Vagina (tissue), 2 donors: ENCODE measurements at regions not wholly inside any gene's neighbourhood (a gene's known extent, or its start where the extent isn't known, plus 50 kb on each side); places are given as distances from the start of the nearest gene placed in this dataset.

Experiments used
- DNase-seq, 2 donors: peaks; one replicate each; pipeline ENCODE4 v3.0.0-alpha.2; 2017; ENCODE audit errors: extremely low spot score in 2 of 2
- H3K27ac ChIP-seq: fragments of 200-600 bp; sonication (generic); one replicate; pipeline ENCODE4 v1.5.1; 2019
- H3K27me3 ChIP-seq: fragments of 200-600 bp; sonication (generic); one replicate; pipeline ENCODE4 v1.5.1; 2019
- H3K36me3 ChIP-seq, 2 donors: fragments of 200-600 bp; sonication (generic); one replicate each; pipeline ENCODE4 v1.5.1; 2017 to 2019
- H3K4me1 ChIP-seq: fragments of 200-600 bp; sonication (generic); one replicate; pipeline ENCODE4 v1.5.1; 2019
- H3K4me3 ChIP-seq, 2 donors: fragments of 200-600 bp; sonication (generic); 1 replicate in 1 of 2; 2 replicates in 1 of 2; pipeline ENCODE4 v1.5.1; 2016 to 2019
- H3K9me3 ChIP-seq: fragments of 200-600 bp; sonication (generic); one replicate; pipeline ENCODE4 v1.5.1; 2019
- CTCF ChIP-seq, 3 experiments: fragments of 450-650 bp in 2 of 3; fragments of 200-600 bp in 1 of 3; sonication (generic) in 1 of 3; IDR thresholded peaks; one replicate each; pipeline ENCODE4 v1.5.1; 2017 to 2019; ENCODE audit warnings: antibody characterized with exemption in 3 of 3, mild to moderate bottlenecking in 2 of 3, moderate library complexity in 2 of 3
- POLR2A ChIP-seq, 2 donors: fragments of 450-650 bp; IDR thresholded peaks; one replicate each; pipeline ENCODE4 v1.6.1; 2017; ENCODE audit warnings: antibody characterized with exemption in 2 of 2, mild to moderate bottlenecking in 2 of 2, moderate library complexity in 2 of 2
- POLR2AphosphoS5 ChIP-seq, 2 donors: sonication (generic); formaldehyde crosslinking; IDR thresholded peaks; one replicate each; pipeline ENCODE4 v1.9.0; 2017; ENCODE audit warnings: antibody characterized with exemption in 2 of 2, mild to moderate bottlenecking in 2 of 2, low read depth in 1 of 2; ENCODE audit not compliant: insufficient read depth in 1 of 2
- intact Hi-C: fragments of 100-400 bp; cut with DNase I; formaldehyde crosslinking; loops from one replicate; pipeline ENCODE4 v1.15.1; 2023

DNA sequence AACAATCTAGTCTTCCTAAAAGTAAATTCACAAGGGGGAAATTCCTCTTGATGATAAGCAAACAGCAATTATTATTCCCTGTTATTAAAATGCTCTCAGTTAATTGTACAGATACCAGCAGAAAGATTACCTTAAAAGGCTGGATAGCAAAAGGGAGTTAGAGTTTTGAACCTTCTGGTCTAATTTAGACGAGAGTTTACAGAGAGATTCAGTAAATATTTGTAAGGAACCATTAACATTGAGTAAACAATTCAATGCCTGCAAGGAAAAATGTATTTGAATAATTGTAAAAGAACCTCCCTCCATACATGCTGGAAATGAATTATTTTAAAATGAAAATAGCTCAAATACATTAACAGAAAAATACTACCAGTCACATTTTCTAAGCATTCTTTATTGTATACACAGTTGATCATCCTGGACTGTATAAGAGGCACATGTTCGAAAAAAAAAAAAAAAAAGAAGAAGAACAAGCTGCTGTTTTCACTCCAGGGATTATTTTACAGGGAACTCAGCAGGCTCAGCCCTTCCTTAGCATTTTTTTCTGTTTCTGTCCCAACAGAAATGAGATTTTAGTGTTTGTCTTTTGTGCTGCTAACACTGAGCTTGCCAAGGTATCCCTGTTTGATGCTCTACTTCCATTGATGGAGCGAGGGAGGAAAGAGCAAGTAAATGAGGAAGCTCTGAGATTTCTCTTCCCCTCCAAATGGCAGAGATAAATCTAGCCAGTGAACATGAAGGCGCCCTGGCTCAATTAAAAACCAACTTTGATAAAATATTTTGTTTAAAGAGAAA lies 141.1 kb downstream of the ENC1 start:
- intact Hi-C loops, result no loop called here
- Histone ChIP-seq H3K36me3 (no peaks in the 10 kb centered on the region), H3K4me1 (no peaks in the 10 kb centered on the region), H3K9me3 (no peaks in the 10 kb centered on the region), H3K4me3 (no peak overlapping the region), H3K27me3 (no peaks in the 10 kb centered on the region), H3K27ac (no peak overlapping the region)
- TF ChIP-seq CTCF (IDR thresholded peaks at IDR 0.05) (no peak), POLR2A (IDR thresholded peaks at IDR 0.05) (no peak), POLR2AphosphoS5 (IDR thresholded peaks at IDR 0.05; ENCODE audit: insufficient read depth in 1 of 2, low read depth in 1 of 2) (no peak)
- no peak for DNase-seq

DNA sequence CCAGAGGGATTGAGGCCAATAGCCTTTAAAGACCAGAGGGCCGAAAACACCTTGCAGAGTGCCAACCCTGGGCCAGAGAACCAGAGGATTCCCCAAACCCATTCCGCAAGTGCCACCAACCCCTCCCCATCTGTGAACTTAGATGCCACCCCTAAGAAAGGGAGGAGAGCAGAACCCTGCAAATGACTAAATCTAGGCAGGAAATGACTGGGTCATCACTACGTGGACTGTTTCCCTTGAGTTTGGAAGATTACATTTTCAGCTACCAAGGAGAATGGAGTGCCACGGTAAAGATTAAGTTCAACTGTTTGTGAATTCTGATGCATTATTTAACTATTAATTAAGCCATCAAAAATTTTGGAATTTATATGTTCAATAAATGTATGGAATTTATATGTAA lies 142.8 kb downstream of the ENC1 start:
- no peaks in the 10 kb centered on the region for H3K27me3 ChIP-seq
- DNase-seq, result no peak
- H3K9me3 ChIP-seq, result no peaks in the 10 kb centered on the region
- H3K4me3 ChIP-seq, result no peak overlapping the region
- no peak overlapping the region for H3K27ac ChIP-seq
- intact Hi-C loops, result no loop called here
- TF ChIP-seq CTCF (IDR thresholded peaks at IDR 0.05) (no peak), POLR2A (IDR thresholded peaks at IDR 0.05) (no peak), POLR2AphosphoS5 (IDR thresholded peaks at IDR 0.05; ENCODE audit: insufficient read depth in 1 of 2, low read depth in 1 of 2) (no peak)
- H3K4me1 ChIP-seq, result no peaks in the 10 kb centered on the region
- no peaks in the 10 kb centered on the region for H3K36me3 ChIP-seq

DNA sequence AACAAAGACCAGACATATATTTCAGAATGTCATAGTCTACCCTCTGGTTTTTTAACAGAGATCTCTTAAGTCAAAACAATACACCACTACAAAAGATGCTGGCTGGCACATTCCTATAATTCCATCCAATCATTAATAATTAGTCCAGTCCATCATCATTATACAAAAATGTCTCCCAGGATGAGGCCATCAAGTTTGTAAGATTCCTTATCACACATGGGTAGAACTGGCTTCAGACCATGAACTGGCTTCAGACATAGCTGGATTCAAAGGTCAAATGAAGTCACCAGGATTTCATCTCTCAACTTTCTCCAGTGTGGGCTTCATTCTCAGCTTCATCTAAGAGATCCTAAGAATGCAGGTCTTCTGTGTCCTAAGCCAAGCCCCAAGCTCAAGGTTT lies 147.1 kb downstream of the ENC1 start:
- DNase-seq, result no peak
- Histone ChIP-seq H3K27ac (no peak overlapping the region), H3K9me3 (no peaks in the 10 kb centered on the region), H3K4me3 (no peak overlapping the region), H3K27me3 (no peaks in the 10 kb centered on the region), H3K4me1 (no peaks in the 10 kb centered on the region), H3K36me3 (no peaks in the 10 kb centered on the region)
- no peak for TF ChIP-seq POLR2AphosphoS5 (IDR thresholded peaks at IDR 0.05; ENCODE audit: insufficient read depth in 1 of 2, low read depth in 1 of 2)
- no peak for TF ChIP-seq POLR2A (IDR thresholded peaks at IDR 0.05)
- no peak for TF ChIP-seq CTCF (IDR thresholded peaks at IDR 0.05)
- intact Hi-C loops, result no loop called here

DNA sequence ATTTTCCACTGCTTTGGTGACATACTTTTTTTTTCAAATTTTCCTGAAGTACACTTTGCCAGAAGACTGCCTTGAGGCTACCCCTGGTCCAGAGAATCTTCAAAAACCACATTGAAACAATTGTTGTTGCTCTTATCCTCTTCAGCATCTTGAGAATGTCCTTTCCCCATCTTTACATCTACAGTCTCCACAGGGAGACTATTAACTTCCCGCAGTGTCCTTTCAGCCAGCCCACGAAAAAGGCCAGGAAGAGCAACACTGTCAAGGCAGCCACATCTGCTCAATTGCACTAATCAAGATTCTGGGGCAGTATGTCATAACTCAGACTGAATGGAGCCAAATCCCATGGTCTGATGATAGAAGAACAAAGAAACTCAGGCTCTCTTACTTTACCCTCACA lies 148.3 kb downstream of the ENC1 start:
- H3K9me3 ChIP-seq, result no peaks in the 10 kb centered on the region
- no peak overlapping the region for H3K27ac ChIP-seq
- TF ChIP-seq POLR2AphosphoS5 (IDR thresholded peaks at IDR 0.05; ENCODE audit: insufficient read depth in 1 of 2, low read depth in 1 of 2) (no peak), POLR2A (IDR thresholded peaks at IDR 0.05) (no peak), CTCF (IDR thresholded peaks at IDR 0.05) (no peak)
- no peaks in the 10 kb centered on the region for H3K27me3 ChIP-seq
- intact Hi-C loops, result no loop called here
- H3K36me3 ChIP-seq, result no peaks in the 10 kb centered on the region
- H3K4me1 ChIP-seq, result no peaks in the 10 kb centered on the region
- H3K4me3 ChIP-seq, result no peak overlapping the region
- DNase-seq, result no peak

DNA sequence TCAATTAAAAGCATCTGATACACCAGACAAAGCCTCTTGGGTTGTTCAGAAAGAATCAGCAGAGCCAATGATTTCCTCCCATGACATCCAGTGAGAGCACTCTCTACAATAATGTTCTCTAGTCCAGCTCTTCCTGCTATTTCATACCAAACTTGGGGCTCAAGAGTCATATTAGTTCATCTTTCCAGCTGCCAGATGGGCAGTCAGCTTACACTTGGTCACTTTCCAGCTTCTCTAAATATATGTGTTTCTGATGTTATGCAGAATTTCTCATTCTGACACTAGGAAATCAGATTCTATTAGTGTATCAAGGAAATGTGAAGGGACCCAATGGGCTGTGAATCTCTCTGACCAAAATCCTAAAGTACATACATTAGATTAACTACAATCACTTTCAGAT lies 148.9 kb downstream of the ENC1 start:
- intact Hi-C loops, result no loop called here
- no peaks in the 10 kb centered on the region for H3K36me3 ChIP-seq

More for the DNA sequence above, 148.9 kb downstream of the ENC1 start:
- H3K4me3 ChIP-seq, result no peak overlapping the region
- H3K27ac ChIP-seq, result no peak overlapping the region
- H3K27me3 ChIP-seq, result no peaks in the 10 kb centered on the region
- no peaks in the 10 kb centered on the region for H3K4me1 ChIP-seq
- no peaks in the 10 kb centered on the region for H3K9me3 ChIP-seq
- TF ChIP-seq CTCF (IDR thresholded peaks at IDR 0.05), result no peak
- TF ChIP-seq POLR2A (IDR thresholded peaks at IDR 0.05), result no peak
- no peak for TF ChIP-seq POLR2AphosphoS5 (IDR thresholded peaks at IDR 0.05; ENCODE audit: insufficient read depth in 1 of 2, low read depth in 1 of 2)
- DNase-seq, result no peak
